ENCODE measurements at regions not wholly inside any gene's neighbourhood (a gene's known extent, or its start where the extent isn't known, plus 50 kb on each side); places are given as distances from the start of the nearest gene placed in this dataset.

- no peak for DNase-seq (ENCODE audit: extremely low read depth, low read depth)
- no peak overlapping the region for H3K4me3 ChIP-seq (replicated peaks; ENCODE audit: low read depth, low read length)
- TF ChIP-seq CTCF (IDR thresholded peaks at IDR 0.05; ENCODE audit: low read depth, low read length, missing control alignments), result no peak
Measured at GRCh38 chrX:26954029-26954428, 509.1 kb downstream of the PPP4R3C start.

- no peak for DNase-seq (ENCODE audit: extremely low read depth, low read depth)
- no peak for TF ChIP-seq CTCF (IDR thresholded peaks at IDR 0.05; ENCODE audit: low read depth, low read length, missing control alignments)
- H3K4me3 ChIP-seq (replicated peaks; ENCODE audit: low read depth, low read length), result no peak overlapping the region
Measured at GRCh38 chrX:26952213-26952612, 510.9 kb downstream of the PPP4R3C start.

- no peak for TF ChIP-seq CTCF (IDR thresholded peaks at IDR 0.05; ENCODE audit: low read depth, low read length, missing control alignments)
- DNase-seq (ENCODE audit: extremely low read depth, low read depth), result no peak
Measured at GRCh38 chrX:26927419-26927818, 535.7 kb downstream of the PPP4R3C start.

GRCh38 chrX:26925088-26925487 is 538.1 kb downstream of the PPP4R3C start:
- TF ChIP-seq CTCF (IDR thresholded peaks at IDR 0.05; ENCODE audit: low read depth, low read length, missing control alignments), result no peak

More at GRCh38 chrX:26927419-26927818, 535.7 kb downstream of the PPP4R3C start:
- H3K4me3 ChIP-seq (replicated peaks; ENCODE audit: low read depth, low read length), result no peak overlapping the region

DNA sequence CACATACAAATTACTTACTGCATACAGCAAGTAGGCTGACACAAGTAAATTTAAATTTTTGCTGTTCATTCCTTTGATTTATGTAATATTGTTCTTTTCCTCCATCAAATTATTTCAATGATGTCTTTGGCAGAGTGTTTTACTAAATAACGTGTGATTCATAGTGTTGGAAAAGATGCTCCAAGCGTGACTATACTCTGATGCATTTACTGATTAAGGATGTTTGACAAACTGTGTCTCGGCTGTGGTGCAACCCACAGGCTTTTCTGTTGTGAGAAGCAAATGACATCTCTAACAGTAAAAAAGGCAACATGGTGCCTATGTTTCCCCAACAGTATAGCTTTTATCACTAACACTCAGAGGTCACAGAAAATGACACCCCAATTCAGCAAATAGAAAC is 540.9 kb downstream of the PPP4R3C start:
- no peak for DNase-seq (ENCODE audit: extremely low read depth, low read depth)
- no peak overlapping the region for H3K4me3 ChIP-seq (replicated peaks; ENCODE audit: low read depth, low read length)
- TF ChIP-seq CTCF (IDR thresholded peaks at IDR 0.05; ENCODE audit: low read depth, low read length, missing control alignments), result no peak

More at GRCh38 chrX:26925088-26925487, 538.1 kb downstream of the PPP4R3C start:
- no peak for DNase-seq (ENCODE audit: extremely low read depth, low read depth)
- H3K4me3 ChIP-seq (replicated peaks; ENCODE audit: low read depth, low read length), result no peak overlapping the region

- H3K4me3 ChIP-seq (replicated peaks; ENCODE audit: low read depth, low read length), result no peak overlapping the region
- DNase-seq (ENCODE audit: extremely low read depth, low read depth), result no peak
- TF ChIP-seq CTCF (IDR thresholded peaks at IDR 0.05; ENCODE audit: low read depth, low read length, missing control alignments), result no peak
Measured at GRCh38 chrX:26918631-26919030, 544.5 kb downstream of the PPP4R3C start.

GRCh38 chrX:26916991-26917390 is 546.1 kb downstream of the PPP4R3C start:
- H3K4me3 ChIP-seq (replicated peaks; ENCODE audit: low read depth, low read length), result no peak overlapping the region
- no peak for TF ChIP-seq CTCF (IDR thresholded peaks at IDR 0.05; ENCODE audit: low read depth, low read length, missing control alignments)

More at GRCh38 chrX:26916991-26917390, 546.1 kb downstream of the PPP4R3C start:
- no peak for DNase-seq (ENCODE audit: extremely low read depth, low read depth)
